ENCODE measurements at regions not wholly inside any gene's neighbourhood (a gene's known extent, or its start where the extent isn't known, plus 50 kb on each side); places are given as distances from the start of the nearest gene placed in this dataset.

DNA sequence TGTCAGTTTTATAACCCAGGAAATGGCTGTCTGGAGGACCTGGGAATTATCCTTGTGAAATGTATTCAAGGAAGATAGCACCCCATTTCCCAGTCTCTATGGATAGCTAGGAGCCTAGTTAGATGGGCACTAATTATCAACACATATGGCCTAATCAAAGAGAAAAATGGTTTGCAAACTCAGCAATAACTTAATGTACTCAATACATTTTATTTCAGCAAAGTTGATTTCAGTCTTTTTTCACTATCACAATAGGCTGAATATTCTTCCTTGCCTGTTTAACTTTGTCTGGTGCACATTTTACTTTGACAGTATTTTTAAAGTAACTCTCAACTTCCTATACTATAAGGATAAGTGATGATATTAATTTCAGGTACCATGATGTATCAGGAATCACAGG, 756.3 kb downstream of the CCDC85A start:
- TF ChIP-seq POLR2A (IDR thresholded peaks at IDR 0.05) (no peak), CTCF (IDR thresholded peaks at IDR 0.05) (no peak), POLR2AphosphoS5 (IDR thresholded peaks at IDR 0.05) (no peak)
